Natural killer cell (primary cell): ENCODE measurements at regions not wholly inside any gene's neighbourhood (a gene's known extent, or its start where the extent isn't known, plus 50 kb on each side); places are given as distances from the start of the nearest gene placed in this dataset.

Experiments used
- ATAC-seq, 3 donors: fragments of 150-1000 bp in 2 of 3; fragments of 200-7000 bp in 1 of 3; cut with Tn5 transposase; 1 replicate in 1 of 3; 2 replicates in 2 of 3; pipeline ENCODE4 v1.10.0; 2021; ENCODE audit warnings: mild to moderate bottlenecking in 2 of 3, moderate library complexity in 2 of 3
- DNase-seq, 2 donors: peaks; one replicate each; pipeline versions ENCODE4 v3.0.0 to v3.0.0-alpha.2; 2013 to 2021; ENCODE audit warnings: mixed read lengths in 1 of 2
- H3K27ac ChIP-seq: one replicate; pipeline ENCODE4 v1.5.1; 2013; ENCODE audit warnings: mild to moderate bottlenecking, low read length
- H3K27me3 ChIP-seq: one replicate; pipeline ENCODE4 v1.6.1; 2013; ENCODE audit warnings: low read length; ENCODE audit not compliant: control insufficient read depth, insufficient read depth
- H3K36me3 ChIP-seq: one replicate; pipeline ENCODE4 v1.6.1; 2013; ENCODE audit warnings: low read length; ENCODE audit not compliant: control insufficient read depth, insufficient read depth
- H3K4me1 ChIP-seq: one replicate; pipeline ENCODE4 v1.6.1; 2013; ENCODE audit warnings: low read length; ENCODE audit not compliant: control insufficient read depth, insufficient read depth
- H3K4me3 ChIP-seq: one replicate; pipeline ENCODE4 v1.5.1; 2013; ENCODE audit warnings: low read length
- H3K9me3 ChIP-seq: one replicate; pipeline ENCODE4 v1.6.1; 2013; ENCODE audit warnings: low read length; ENCODE audit not compliant: control insufficient read depth, insufficient read depth
- H3K27ac Mint-ChIP-seq, 2 donors: one replicate each; pipeline ENCODE4 v1.8.0; 2022; ENCODE audit warnings: mild to moderate bottlenecking in 2 of 2, mixed read lengths in 2 of 2, moderate library complexity in 1 of 2
- H3K27me3 Mint-ChIP-seq, 2 donors: one replicate each; pipeline ENCODE4 v1.8.0; 2022; ENCODE audit warnings: low read depth in 2 of 2, mixed read lengths in 2 of 2
- H3K36me3 Mint-ChIP-seq: one replicate; pipeline ENCODE4 v1.8.0; 2022; ENCODE audit warnings: mixed read lengths
- H3K4me1 Mint-ChIP-seq, 2 donors: one replicate each; pipeline ENCODE4 v1.8.0; 2022; ENCODE audit warnings: mixed read lengths in 2 of 2
- H3K4me3 Mint-ChIP-seq: one replicate; pipeline ENCODE4 v1.8.0; 2022; ENCODE audit warnings: mild to moderate bottlenecking, moderate library complexity, mixed read lengths
- H3K9me3 Mint-ChIP-seq, 2 donors: one replicate each; pipeline ENCODE4 v1.8.0; 2022; ENCODE audit warnings: mixed read lengths in 2 of 2
- CTCF ChIP-seq: fragments of 200-600 bp; IDR thresholded peaks from one replicate; pipeline ENCODE4 v1.8.0; 2022; ENCODE audit warnings: antibody characterized with exemption
- WGBS: methylation state at CpG from one replicate; pipeline ENCODE4 v1.1.7; 2013; ENCODE audit warnings: missing lambda C conversion rate; ENCODE audit not compliant: insufficient coverage; 5-methylcytosine and 5-hydroxymethylcytosine counted together
- intact Hi-C: fragments of 100-400 bp; cut with micrococcal nuclease; formaldehyde crosslinking; loops from one replicate; pipeline ENCODE4 v1.14.2; 2022

GRCh38 chr1:37127254-37127748 lies 93.0 kb upstream of the GRIK3 start:
- Mint-ChIP-seq H3K4me1 (no peaks in the 10 kb centered on the region), H3K27ac (no peak overlapping the region), H3K9me3 (no peaks in the 10 kb centered on the region), H3K4me3 (no peak overlapping the region), H3K36me3 (no peaks in the 10 kb centered on the region), H3K27me3 (peaks cover 15 to 28% of the 10 kb centered on the region in 2 donors)
- DNase-seq (no peak), ATAC-seq (no peak)
- Histone ChIP-seq H3K27me3 (no peaks in the 10 kb centered on the region), H3K4me3 (no peak overlapping the region), H3K27ac (no peak overlapping the region), H3K9me3 (no peaks in the 10 kb centered on the region), H3K36me3 (no peaks in the 10 kb centered on the region), H3K4me1 (no peaks in the 10 kb centered on the region)
- intact Hi-C loops: no loop called here
- 61% methylated on average over 3 of the region's 3 CpGs for WGBS
- TF ChIP-seq CTCF: no peak

GRCh38 chr1:37128091-37128490 lies 93.8 kb upstream of the GRIK3 start:
- 84% methylated on average over 6 of the region's 6 CpGs for WGBS
- no peaks in the 10 kb centered on the region for H3K9me3 Mint-ChIP-seq
- Histone ChIP-seq H3K36me3 (no peaks in the 10 kb centered on the region), H3K4me1 (no peaks in the 10 kb centered on the region), H3K9me3 (no peaks in the 10 kb centered on the region), H3K27ac (no peak overlapping the region), H3K4me3 (no peak overlapping the region), H3K27me3 (no peaks in the 10 kb centered on the region)
- ATAC-seq (no peak), DNase-seq (no peak)
- H3K27me3 Mint-ChIP-seq: peaks cover 18 to 28% of the 10 kb centered on the region in 2 donors
- no peak for TF ChIP-seq CTCF
- H3K36me3 Mint-ChIP-seq: no peaks in the 10 kb centered on the region
- H3K4me1 Mint-ChIP-seq: no peaks in the 10 kb centered on the region
- intact Hi-C loops: no loop called here
- no peak overlapping the region for H3K27ac Mint-ChIP-seq
- no peak overlapping the region for H3K4me3 Mint-ChIP-seq

- Histone ChIP-seq H3K27me3 (no peaks in the 10 kb centered on the region), H3K9me3 (no peaks in the 10 kb centered on the region), H3K4me1 (no peaks in the 10 kb centered on the region), H3K4me3 (no peak overlapping the region), H3K27ac (no peak overlapping the region), H3K36me3 (no peaks in the 10 kb centered on the region)
- intact Hi-C loops: no loop called here
- no peak overlapping the region for H3K4me3 Mint-ChIP-seq
- H3K9me3 Mint-ChIP-seq: no peaks in the 10 kb centered on the region
- 70% methylated on average over 5 of the region's 5 CpGs for WGBS
- H3K36me3 Mint-ChIP-seq: no peaks in the 10 kb centered on the region
- peaks cover 21 to 35% of the 10 kb centered on the region in 2 donors for H3K27me3 Mint-ChIP-seq
- H3K4me1 Mint-ChIP-seq: no peaks in the 10 kb centered on the region
- no peak overlapping the region for H3K27ac Mint-ChIP-seq
- ATAC-seq (no peak), DNase-seq (no peak)
- TF ChIP-seq CTCF: no peak
Observed at GRCh38 chr1:37130221-37130948, 96.1 kb upstream of the GRIK3 start.

- Histone ChIP-seq H3K4me1 (no peaks in the 10 kb centered on the region), H3K9me3 (no peaks in the 10 kb centered on the region), H3K27ac (no peak overlapping the region), H3K4me3 (no peak overlapping the region), H3K36me3 (no peaks in the 10 kb centered on the region), H3K27me3 (no peaks in the 10 kb centered on the region)
- DNase-seq (no peak), ATAC-seq (no peak)
- Mint-ChIP-seq H3K4me3 (no peak overlapping the region), H3K9me3 (no peaks in the 10 kb centered on the region), H3K27ac (no peak overlapping the region), H3K36me3 (no peaks in the 10 kb centered on the region), H3K27me3 (peaks cover 21 to 41% of the 10 kb centered on the region in 2 donors), H3K4me1 (no peaks in the 10 kb centered on the region)
- TF ChIP-seq CTCF: no peak
- WGBS: 73% methylated on average over 4 of the region's 5 CpGs
- intact Hi-C loops: no loop called here
Observed at GRCh38 chr1:37131281-37131680, 97.0 kb upstream of the GRIK3 start.
